NCI-H345 treated with DMSO at 0.1 percent for 48 hours (cell line): ENCODE measurements at regions not wholly inside any gene's neighbourhood (a gene's known extent, or its start where the extent isn't known, plus 50 kb on each side); places are given as distances from the start of the nearest gene placed in this dataset.
"Not testable (repeated sequence)": the region's sequence is repeated elsewhere in the genome, so short reads cannot be mapped to it uniquely, and the experiment has no call there.

Experiments used
- DNase-seq: peaks from one replicate; lab custom pipeline; 2025; ENCODE audit not compliant: unreplicated experiment; lab: John Stamatoyannopoulos, UW

DNA sequence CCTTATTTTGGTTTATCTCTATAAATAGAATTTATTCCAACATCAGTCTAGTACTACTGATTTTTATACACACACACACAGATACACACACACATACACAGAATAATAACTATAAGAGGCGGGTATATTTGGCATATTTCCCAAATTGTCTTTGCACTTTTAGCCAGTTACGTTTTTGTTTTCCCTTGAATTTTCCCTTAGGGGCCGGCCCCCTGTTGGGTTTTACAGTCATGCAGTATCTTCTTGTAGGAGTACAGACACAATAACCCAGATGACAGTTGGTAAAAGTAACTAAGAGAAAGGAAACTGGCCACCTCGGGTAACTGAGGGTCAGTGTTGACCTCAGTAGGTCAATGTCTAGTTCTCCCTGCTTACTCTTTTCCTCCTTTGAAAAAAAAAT is 50.9 kb downstream of the DISP1 start:
- DNase-seq = no peak

DNA sequence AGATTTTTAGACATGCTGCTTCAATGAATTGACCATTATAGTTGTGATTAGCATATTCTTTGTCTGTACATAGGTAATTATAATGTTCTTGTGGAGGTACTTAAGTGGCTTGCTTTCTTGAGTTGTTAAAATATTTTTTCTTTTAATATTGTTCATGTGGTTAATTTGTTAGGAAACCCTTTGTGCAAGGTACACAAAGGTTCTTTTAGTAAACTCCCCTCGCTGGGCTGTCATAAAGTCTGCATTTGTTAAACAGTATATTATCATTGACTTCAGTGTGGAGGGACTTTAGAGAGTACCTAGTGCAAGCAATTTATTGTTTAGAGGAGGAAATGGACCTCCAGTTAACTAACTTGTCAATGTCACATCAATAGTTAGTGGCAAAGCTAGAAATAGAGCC is 52.5 kb downstream of the DISP1 start:
- no peak for DNase-seq

DNA sequence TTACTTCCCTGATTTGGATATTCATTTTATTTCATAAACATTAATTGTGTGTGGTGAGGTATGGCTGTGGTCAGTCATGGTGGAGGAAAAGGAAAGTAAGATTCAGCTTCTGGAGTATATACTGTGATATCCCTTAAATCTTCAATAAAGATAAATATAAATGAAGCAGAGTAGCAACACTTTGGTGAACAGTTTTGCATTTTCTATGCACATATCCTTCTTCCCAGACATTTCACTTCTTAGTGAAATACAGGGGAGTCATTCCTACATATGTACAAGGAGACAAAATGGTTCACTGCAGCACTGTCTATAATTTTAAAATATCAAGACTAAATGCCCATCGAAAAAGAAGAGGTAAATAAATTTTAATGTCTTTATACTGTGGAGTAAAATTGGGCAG is 61.3 kb downstream of the DISP1 start:
- no peak for DNase-seq

DNA sequence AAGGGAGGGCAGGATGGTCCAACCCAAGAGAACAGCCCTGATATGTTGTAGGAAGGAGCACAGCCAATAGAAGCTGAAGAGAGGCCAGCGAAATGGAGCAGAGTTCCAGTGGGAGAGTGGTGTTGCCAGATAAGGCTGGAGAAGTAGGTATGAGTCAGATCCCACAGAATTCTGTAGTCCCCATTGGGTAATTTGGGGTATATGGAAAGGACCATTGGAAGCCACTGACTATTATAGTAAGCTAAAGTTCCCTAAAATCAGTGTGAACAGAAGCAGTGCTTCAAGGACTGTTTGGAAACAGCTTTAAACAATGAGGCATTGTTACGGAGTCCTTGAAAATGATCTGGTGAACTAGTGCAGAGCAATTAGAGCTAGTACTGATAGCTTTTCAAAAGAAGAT is 63.0 kb downstream of the DISP1 start:
- no peak for DNase-seq

DNA sequence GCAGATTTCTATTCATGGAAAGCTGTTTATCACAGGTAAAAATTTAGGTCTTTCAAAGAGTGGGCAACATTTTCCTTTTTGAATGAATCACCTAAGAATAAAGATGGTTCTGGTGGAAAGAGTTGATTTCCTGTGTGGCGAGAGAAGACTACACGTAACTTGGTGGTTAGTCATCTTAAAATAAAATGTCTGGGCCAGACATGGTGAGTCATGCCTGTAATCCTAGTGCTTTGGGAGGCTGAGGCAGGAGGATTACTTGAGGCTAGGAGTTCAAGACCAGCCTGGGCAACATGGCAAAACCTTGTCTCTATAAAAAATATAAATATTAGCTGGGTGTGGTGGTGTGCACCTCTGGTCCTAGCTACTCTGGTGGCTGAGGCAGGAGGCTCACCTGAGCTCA is 65.7 kb downstream of the DISP1 start:
- DNase-seq = no peak

DNA sequence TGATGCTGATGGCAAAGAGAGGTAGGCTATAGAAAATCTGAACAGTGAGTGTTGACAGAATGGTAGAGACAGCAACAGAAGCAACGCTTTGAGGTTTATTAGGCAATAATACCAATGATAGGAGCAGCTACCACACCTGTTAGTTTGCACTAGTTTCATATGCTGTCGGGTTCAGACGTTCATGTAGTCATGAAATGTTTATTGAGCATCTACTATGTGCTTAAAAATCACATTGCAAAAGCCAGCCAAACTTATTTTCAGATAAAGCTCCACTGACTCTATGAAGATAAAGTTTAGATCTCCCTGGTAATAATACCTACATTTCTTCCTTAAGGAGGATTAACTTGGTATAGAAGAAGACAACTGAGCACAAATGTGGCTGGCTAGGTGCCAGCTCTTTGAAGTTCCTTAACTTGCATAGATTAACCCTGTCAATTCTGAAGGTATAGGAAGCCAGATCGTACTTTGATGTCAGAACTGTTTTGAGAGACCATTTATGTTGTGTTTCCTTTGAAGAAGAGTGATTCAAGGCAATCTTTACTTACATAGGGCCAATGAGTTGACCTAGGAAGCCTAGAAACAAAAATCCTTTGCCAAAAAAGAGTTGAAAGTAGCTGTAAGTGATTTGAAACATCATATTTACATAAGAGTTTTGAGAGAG is 71.5 kb downstream of the DISP1 start:
- no peak for DNase-seq

DNA sequence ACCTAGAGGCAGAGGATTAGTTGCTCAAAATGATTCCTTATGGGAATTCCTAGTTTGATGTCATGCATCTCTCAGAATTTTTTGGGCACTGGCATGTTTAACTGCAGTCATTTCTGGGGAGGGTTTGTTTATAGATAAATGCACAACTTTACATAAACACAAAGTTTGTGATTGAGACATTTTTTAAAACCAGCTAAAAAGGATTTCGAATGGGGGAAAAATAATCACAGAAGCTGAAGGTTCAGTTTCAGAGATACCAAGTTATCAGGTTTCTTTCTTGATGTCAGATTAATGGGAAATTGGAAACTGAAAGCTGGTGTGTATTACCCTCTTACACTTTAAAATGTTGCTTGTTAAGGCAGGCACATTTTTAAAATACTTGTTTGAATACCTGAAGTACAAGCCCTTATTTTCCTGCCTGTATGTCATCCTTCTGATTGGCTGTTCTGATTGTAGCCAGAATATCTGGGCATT is 72.1 kb downstream of the DISP1 start:
- no peak for DNase-seq

DNA sequence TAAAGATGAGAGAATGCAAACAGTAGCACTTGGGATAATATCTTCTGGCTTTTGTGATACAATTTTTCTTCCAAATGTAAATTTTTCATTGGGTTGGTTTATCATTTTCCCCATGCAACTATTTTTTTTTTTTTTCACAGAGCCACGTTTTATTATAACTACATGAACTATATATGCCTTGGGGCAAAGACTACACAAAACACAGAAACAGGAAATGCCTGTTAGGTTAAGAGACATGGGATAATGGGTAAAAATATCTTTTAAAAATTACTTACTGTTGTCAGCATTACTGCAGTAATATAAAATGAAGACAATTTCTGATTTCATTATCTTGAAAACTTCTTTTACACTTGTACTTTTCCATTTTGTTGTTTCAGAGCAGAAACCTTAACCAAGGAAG is 74.6 kb downstream of the DISP1 start:
- DNase-seq = no peak

DNA sequence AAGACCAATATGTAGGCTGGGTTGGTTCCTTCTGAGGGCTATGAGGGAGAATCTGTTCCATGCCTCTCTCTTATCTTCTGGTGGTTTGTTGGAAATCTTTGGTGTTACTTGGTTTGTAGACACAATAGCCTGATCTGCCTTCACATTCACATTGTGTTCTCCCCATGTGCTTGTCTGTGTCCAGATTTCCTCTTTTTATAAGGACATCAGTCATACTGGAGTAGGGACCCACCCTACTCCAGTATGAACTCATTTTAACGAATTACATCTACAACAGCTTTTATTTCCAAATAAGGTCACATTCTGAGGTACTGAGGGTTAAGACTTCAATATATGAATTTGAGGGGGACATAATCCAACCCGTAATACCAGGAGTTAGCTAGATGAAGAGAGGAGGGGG is 75.9 kb downstream of the DISP1 start:
- DNase-seq = no peak

DNA sequence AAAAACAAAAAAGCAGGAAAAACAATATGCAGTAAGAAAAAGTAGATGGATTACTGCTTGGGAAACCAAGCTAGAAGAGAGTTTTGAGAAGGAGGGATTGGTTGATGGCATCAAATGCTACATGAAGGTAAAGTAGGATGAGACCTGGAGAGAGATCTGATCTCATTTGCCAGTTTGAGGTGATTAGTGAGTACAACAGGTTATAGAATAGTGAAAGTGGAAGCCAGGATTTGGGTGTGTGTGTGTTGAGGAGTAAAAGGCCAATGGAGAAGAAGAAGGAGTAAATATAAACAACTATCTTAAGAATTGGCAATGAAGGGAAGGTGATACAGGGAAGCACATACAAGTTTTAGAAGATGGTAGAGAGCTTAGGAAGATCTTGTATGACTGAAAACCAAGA is 76.7 kb downstream of the DISP1 start:
- no peak for DNase-seq

DNA sequence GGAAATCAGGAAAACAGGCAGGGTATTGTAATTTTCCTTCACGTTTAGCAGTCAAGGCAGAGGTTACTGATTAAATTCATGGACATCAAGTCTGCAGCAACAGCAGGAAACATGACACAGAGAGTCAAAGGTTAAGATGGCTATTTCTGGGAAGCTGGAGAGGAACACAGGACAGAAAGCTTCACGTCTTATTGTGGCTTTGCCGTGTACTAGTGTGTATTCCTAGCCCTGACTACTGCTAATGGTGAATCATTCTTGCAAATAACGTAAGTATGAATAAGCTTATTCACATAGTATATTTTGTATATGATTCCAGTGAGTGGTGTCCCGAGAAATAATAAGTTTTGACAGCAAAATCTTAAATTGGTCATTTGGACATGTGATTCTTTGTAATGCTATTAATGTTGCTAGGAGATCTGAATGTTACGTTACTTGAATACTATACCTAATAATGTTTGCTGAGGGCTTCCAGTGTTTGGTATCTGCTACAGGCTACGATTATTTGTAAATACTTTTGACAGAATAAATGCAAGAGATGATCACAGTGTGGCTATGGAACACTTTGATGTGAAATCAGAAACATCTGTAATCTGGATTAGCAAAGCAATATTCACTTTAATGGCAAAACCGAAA is 77.4 kb downstream of the DISP1 start:
- DNase-seq = no peak

DNA sequence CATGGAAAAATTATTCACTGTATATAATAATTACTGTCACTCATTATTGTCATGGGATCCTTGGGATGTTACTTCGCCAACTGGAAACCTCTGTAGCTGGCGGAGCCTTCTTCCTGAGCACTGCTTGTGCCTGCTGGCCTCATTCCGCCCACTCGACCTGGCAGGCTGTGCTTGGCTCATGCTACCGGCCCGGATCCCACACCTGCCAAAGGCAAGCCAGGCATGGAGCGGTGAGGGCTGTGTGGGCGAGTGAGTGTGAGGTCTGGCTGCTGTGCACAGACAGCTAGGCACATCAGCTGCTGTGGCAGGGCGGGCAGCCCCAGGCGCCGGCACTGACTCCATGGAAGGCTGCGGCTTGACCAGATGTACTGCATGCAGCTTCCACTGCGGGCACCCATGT is 78.4 kb downstream of the DISP1 start:
- no peak for DNase-seq

DNA sequence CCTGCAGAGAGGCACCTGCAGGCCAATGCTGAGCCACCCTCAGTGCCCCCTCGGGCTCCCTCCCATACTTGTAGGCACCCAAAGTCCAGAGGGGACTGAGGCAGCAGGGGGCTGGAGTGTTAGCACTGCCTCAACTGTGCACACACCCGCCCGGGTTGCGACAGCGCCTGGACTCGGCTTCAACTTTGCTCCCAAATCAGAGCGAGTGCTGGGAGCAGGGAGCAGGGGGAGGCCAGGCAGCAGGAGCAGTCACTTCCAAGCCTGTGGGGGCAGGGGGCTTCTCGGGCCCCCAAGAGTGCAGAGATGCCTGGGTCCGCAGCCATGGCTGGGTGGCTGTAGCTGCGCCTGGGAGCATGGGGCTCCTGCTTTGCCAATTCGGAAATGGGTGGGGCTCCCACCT is 79.5 kb downstream of the DISP1 start:
- no peak for DNase-seq

DNA sequence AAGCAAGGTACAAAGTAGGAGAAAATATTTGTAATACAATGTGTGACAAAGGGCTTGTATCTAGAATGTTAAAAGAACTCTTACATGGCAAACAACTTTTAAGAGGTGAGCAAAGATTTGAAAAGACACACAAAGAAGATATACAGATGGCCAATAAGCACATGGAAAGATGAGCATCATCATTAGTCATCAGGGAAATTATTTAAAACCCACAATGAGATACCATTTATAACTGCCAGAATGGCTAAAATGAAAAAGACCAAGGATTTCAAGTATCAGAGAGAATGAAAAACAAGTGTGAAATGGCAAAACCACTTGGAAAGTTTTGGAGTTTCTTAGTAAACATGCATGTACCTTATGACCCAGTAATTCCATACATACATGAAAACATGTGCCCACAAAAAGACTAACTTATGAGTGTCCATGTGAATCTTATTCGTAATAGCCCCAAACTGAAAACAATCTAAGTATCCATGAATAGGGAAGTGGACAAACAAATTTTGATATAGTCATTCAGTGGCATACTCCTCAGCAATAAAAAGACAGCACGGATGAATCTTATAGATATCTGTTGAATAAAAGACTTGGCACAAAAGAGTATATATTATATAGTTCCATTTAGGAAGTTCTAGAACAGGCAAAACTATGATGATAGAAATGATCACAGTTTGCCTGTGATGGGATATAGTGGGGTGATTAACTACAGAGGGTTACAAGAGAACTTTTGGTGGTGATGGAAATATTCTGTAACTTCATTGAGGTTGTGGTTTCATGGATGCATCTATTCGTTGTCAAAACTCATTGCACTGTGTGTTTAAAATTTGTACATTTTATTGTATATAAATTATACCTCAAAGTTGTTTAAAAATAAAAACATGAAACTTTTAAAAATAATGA is 82.0 kb downstream of the DISP1 start:
- no peak for DNase-seq

DNA sequence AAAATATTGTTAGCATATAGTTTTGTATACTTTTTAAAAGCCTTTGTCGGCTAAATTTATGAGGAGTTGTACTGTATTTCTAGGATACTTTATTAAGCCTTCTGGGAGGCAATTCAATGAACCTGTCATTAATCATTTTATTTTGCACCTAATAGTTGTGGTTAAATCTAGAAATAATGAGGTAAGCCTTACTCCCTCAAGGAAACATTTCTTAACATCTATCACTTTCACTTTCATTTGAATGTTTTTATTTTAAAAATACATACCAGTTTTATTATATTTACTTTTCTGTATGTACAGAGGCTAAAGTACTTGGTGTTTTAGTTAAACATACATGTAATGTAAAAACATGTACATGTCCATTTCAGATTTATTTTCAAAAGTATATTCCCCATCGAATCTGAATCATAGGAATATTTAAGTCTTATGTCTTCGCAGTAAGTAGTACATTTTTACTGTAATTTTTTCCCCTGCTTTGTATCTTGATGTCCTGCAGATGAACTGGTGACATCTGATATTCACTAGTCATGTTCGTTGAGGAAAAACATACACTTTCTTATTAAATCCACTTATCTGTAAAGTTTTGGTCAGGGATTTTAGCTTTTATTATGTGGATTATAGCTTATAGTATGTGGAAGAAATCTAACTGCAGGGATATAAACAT is 82.8 kb downstream of the DISP1 start:
- no peak for DNase-seq

DNA sequence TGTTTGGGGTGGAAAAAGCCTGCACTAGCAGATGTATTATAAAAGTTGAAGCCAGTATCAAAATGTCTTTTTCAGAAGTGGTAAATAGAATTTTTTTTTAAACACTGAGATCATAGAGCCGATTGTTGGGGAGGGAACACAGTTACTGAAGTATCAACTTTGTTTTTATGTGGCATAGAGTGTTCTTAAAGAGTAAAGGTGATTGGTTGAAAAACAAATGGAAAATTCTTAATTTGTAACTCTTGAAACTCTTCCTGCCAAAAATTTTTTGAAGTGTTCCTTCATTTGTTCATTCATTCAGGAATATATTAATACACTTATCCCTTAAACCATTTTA is 83.3 kb downstream of the DISP1 start:
- DNase-seq = no peak

DNA sequence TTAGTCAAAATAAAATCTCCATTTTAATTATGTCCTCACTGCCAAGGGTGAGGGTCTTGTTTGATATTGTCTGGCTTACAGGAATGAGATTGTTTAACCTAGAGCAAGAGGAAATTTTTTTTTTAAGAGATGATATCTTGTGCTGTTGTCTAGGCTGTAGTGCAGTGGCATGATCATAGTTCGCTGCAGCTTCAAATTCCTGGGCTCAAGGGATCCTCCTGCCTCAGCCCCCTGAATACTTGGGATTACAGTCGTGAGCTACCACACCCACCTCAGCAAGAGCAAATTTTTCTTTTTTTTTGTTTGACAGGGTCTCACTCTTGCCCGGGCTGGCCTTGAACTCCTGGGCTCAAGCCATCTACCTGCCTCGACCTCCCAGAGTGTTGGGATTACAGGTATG is 84.6 kb downstream of the DISP1 start:
- no peak for DNase-seq

DNA sequence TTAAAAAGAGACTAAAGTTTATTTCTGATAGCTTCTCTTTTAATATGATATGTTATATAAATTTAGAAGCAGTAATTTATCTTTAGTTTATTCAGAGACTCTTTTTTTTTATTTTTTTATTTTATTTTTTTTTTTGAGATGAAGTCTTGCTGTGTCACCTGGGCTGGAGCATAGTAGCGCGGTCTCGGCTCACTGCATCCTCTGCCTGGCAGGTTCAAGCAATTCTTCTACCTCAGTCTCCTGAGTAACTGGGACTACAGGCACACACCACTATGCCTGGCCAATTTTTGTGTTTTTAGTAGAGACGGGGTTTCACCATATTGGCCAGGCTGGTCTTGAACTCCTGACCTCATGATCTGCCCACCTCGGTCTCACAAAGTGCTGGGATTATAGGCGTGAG is 89.6 kb downstream of the DISP1 start:
- no peak for DNase-seq

DNA sequence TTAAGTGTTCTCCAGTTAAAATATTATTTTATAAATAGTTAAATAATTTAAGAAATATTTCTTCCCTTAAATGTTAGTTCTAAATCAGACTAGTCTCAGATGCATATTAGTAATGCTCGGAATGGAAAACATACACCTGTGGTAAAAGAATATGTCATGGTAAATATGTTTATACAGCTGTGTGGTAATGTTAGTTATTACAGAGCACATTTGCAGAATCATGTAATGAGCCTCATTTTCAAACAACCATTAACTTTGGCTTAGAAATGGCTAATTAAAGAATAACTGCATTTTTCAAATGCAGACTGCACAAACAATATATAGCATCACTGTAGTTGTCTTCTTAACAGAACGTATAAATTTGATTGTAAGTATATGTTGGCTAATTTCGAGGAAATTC is 90.3 kb downstream of the DISP1 start:
- DNase-seq = no peak

DNA sequence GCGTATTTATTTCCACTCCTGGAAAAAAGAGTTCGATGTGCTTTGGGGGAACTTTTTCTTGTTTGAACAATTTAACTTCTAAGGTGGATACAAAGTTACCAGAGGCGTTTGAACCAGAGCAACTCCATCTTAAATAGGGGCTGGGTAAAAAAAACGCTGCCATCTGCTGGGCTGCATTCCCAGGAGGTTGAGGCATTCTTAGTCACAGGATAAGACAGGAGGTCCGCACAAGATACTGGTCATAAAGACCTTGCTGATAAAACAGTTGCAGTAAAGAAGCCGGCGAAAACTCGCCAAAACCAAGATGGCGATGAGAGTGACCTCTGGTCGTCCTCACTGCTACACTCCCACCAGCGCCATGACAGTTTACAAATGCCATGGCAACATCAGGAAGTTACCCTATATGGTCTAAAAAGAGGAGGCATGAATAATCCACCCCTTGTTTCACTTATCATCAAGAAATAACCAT is 91.5 kb downstream of the DISP1 start:
- DNase-seq = not testable (repeated sequence)

DNA sequence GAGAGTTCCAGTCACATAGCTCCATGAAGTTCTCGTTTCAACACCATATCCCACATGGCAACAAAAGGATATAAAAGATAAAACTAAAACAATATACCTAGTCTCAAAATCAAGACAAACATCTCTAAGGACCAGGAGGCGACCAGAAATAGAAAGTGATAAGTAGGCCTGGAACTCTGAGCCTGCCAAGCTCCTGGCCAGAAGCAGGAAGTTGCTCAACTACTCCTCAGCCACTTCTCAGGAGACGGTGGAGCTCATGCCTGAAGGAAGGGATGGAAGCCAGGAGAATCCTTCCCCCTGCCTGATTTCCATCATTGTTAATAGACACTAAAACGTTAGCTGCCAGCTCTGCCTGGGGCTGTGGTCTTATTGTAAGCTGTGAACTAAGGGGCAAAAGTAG is 94.7 kb downstream of the DISP1 start:
- no peak for DNase-seq

DNA sequence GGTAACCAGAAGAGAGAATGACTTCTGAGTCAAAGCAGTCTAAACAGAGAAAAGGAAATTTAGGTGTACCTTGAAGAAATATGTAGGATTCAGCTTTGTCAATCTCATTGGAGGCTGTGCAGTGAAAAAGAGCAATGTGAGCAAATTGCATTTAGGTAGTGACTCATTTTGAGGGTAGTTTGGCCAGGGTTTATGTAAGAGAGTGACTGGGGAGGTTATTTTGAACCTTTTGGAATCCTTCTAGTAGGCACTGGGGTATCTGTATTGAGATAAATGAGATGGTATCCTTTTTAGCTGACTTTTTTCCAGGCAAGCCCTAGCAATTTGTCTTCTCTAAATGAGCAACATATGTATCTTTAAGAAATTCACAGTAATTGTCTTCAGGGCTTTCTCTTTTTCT is 95.9 kb downstream of the DISP1 start:
- no peak for DNase-seq
